ENCODE measurements at regions not wholly inside any gene's neighbourhood (a gene's known extent, or its start where the extent isn't known, plus 50 kb on each side); places are given as distances from the start of the nearest gene placed in this dataset.

DNA sequence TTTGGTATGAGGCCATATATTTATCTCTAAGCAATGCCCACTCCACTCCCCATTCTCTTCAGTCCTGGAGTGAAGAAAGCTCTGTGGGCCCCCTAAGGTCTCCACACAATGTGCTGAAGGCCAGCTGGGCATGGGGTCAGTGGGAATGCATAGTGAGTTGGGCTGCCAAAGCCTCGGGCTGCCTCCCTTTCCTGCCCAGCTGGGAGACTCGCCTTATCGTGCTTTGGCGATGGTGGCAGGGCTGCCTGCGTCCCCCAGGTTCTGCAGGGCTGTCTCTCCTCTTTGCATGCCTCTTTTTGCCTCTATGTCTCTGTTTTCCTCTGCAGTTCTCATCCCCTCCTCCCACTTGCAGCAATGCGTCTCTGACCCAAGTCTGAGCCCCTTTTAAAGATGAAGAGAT, 116.5 kb downstream of the CYLD start:
- Mint-ChIP-seq H3K36me3 (no peaks in the 10 kb centered on the region), H3K27ac (no peak overlapping the region), H3K4me3 (no peak overlapping the region), H3K4me1 (no peaks in the 10 kb centered on the region), H3K27me3 (peaks cover 20 to 45% of the 10 kb centered on the region in 2 donors), H3K9me3 (peaks cover 0 to 2% (median 0%) of the 10 kb centered on the region in 5 donors)
- no peaks in the 10 kb centered on the region for H3K4me1 ChIP-seq (ENCODE audit: insufficient read depth, low read length)
- DNase-seq, result no peak
- H3K27me3 ChIP-seq (ENCODE audit: insufficient read depth, low read length, poor library complexity, severe bottlenecking), result no peaks in the 10 kb centered on the region
- no peaks in the 10 kb centered on the region for H3K9me3 ChIP-seq (ENCODE audit: low read length)
- H3K4me3 ChIP-seq (ENCODE audit: low read length), result no peak overlapping the region
- no peaks in the 10 kb centered on the region for H3K36me3 ChIP-seq (ENCODE audit: insufficient read depth, low read length)
- POLR2A ChIA-PET, result no interaction called here
- no peak overlapping the region for H3K27ac ChIP-seq (ENCODE audit: low read depth, low read length)
- CTCF ChIA-PET, result no interaction called here

DNA sequence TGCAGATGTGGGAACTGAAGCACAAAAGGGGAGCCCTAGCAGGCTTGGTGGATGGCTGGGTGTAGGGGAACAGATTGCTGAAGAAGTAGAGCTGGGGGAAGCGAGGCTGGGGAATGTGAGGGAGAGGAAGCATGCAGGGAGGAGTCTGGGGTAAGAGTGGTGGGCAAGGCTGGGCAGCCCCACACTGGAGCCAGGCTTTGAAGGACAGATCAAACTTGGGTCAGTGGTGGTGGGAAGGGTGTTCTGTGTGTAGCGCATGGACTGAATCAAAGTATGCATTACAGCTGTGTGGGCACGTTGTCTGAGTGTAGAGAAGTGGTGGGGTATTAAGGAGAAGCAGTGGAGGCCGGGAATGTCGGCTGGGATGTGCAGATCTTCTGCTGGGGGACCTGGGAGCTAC, 116.0 kb downstream of the CYLD start:
- Histone ChIP-seq H3K36me3 (ENCODE audit: insufficient read depth, low read length) (no peaks in the 10 kb centered on the region), H3K27me3 (ENCODE audit: insufficient read depth, low read length, poor library complexity, severe bottlenecking) (no peaks in the 10 kb centered on the region), H3K9me3 (ENCODE audit: low read length) (no peaks in the 10 kb centered on the region), H3K27ac (ENCODE audit: low read depth, low read length) (no peak overlapping the region), H3K4me1 (ENCODE audit: insufficient read depth, low read length) (no peaks in the 10 kb centered on the region), H3K4me3 (ENCODE audit: low read length) (no peak overlapping the region)
- no peak for DNase-seq
- Mint-ChIP-seq H3K4me3 (no peak overlapping the region), H3K36me3 (no peaks in the 10 kb centered on the region), H3K27me3 (peaks cover 22 to 48% of the 10 kb centered on the region in 2 donors), H3K4me1 (no peaks in the 10 kb centered on the region), H3K9me3 (peaks cover 0 to 2% (median 0%) of the 10 kb centered on the region in 5 donors), H3K27ac (no peak overlapping the region)
- ChIA-PET POLR2A (no interaction called here), CTCF (no interaction called here)

DNA sequence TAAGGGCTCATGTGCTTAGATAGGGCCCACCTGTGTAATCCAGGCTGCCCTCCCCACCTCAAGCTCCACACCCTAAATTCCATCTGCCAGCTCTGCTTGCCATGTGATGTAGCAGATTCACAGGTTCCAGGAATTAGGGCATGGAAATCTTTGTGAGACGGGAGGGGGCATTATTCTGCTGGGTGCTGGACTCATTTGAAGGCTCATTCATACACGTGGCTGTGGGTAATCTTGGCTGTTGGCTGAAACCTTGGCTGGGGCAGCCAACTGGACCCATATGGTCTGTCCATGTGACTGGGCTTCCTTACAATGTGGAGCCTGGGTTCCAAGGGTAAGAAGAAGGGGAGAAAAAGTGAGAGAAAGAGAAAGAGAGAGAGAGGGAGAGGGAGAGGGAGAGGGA, 115.1 kb downstream of the CYLD start:
- Mint-ChIP-seq H3K4me3 (no peak overlapping the region), H3K9me3 (peaks cover 0 to 2% (median 0%) of the 10 kb centered on the region in 5 donors), H3K36me3 (no peaks in the 10 kb centered on the region), H3K27ac (peak overlapping the region in 1 of 8 donors; percentile 17), H3K27me3 (peaks cover 25 to 50% of the 10 kb centered on the region in 2 donors), H3K4me1 (no peaks in the 10 kb centered on the region)
- no peaks in the 10 kb centered on the region for H3K4me1 ChIP-seq (ENCODE audit: insufficient read depth, low read length)
- POLR2A ChIA-PET, result no interaction called here
- H3K27me3 ChIP-seq (ENCODE audit: insufficient read depth, low read length, poor library complexity, severe bottlenecking), result no peaks in the 10 kb centered on the region
- H3K36me3 ChIP-seq (ENCODE audit: insufficient read depth, low read length), result no peaks in the 10 kb centered on the region
- no peaks in the 10 kb centered on the region for H3K9me3 ChIP-seq (ENCODE audit: low read length)
- CTCF ChIA-PET, result no interaction called here
- DNase-seq, result no peak
- no peak overlapping the region for H3K27ac ChIP-seq (ENCODE audit: low read depth, low read length)
- no peak overlapping the region for H3K4me3 ChIP-seq (ENCODE audit: low read length)

DNA sequence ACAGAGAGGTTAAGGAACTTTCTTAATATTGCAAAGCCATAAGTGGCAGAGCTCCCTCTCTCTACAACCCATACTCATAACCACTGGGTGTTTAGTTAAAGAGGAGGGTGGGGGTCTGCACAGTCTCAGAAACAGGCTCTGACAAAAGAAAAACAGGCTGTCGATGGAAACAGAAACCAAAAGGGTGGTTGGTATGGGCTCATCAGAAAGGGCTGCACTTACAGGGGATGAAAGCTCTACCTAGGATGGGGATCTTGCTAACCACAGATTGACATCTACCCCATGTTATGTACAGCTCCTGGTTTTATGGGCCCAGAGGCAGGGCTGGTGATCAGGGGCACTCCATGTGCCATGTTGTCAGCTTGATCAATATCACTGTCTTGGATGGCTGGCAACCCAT, 111.4 kb downstream of the CYLD start:
- ChIA-PET POLR2A (no interaction called here), CTCF (no interaction called here)
- Histone ChIP-seq H3K27me3 (ENCODE audit: insufficient read depth, low read length, poor library complexity, severe bottlenecking) (no peaks in the 10 kb centered on the region), H3K4me1 (ENCODE audit: insufficient read depth, low read length) (no peaks in the 10 kb centered on the region), H3K4me3 (ENCODE audit: low read length) (no peak overlapping the region), H3K9me3 (ENCODE audit: low read length) (no peaks in the 10 kb centered on the region), H3K27ac (ENCODE audit: low read depth, low read length) (no peak overlapping the region), H3K36me3 (ENCODE audit: insufficient read depth, low read length) (no peaks in the 10 kb centered on the region)
- no peak for DNase-seq
- no peaks in the 10 kb centered on the region for H3K4me1 Mint-ChIP-seq
- peaks cover 30 to 55% of the 10 kb centered on the region in 2 donors for H3K27me3 Mint-ChIP-seq
- H3K27ac Mint-ChIP-seq, result no peak overlapping the region
- H3K9me3 Mint-ChIP-seq, result peaks cover 0 to 2% (median 0%) of the 10 kb centered on the region in 5 donors
- H3K36me3 Mint-ChIP-seq, result no peaks in the 10 kb centered on the region
- no peak overlapping the region for H3K4me3 Mint-ChIP-seq
